LoVo (cell line): ENCODE measurements at regions not wholly inside any gene's neighbourhood (a gene's known extent, or its start where the extent isn't known, plus 50 kb on each side); places are given as distances from the start of the nearest gene placed in this dataset.
"Not testable (repeated sequence)": the region's sequence is repeated elsewhere in the genome, so short reads cannot be mapped to it uniquely, and the experiment has no call there.

Source experiments
- DNase-seq: peaks from one replicate; pipeline ENCODE4 v3.0.0-alpha.2; 2016; ENCODE audit warnings: low spot score

DNA sequence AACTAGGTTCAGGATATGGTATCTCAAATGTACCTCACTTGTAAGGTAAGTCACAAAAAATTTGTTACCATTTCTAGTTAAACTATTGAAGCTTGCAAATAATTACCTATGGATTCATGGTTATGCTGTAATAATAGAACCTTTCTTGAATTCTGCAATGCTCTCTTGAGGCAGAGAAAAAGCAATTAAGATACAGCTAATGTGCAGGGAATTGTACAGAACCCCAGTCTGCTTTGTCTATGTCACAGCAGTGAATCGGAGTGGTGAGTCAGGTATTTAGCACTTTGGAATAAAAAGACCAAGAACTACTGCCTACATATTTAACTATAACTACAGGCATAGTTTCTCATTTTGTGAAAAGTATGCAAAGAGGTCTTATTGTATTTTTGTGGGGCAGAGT lies 228.7 kb upstream of the GOT2 start:
- no peak for DNase-seq

DNA sequence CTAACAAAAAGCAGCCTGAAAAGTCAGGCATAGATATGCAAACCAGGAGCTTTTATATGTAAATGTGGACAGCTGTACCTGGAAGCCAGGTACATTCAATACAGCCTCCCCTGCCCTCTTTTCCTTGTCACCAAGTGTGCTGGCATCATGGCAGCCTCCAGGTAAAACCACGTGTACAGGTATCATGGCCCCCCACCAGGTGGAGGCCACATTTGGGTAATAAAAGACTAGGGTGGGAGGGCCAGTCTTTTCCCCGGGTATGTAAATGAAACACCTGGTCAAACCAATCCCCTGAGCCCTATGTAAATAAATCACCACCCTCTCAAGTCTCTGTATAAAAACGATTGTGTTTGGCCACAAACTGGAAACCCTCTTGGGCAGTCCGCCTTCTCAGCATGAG lies 226.4 kb upstream of the GOT2 start:
- no peak for DNase-seq

GRCh38 chr16:58960034-58960433 lies 225.9 kb upstream of the GOT2 start:
- DNase-seq = no peak

DNA sequence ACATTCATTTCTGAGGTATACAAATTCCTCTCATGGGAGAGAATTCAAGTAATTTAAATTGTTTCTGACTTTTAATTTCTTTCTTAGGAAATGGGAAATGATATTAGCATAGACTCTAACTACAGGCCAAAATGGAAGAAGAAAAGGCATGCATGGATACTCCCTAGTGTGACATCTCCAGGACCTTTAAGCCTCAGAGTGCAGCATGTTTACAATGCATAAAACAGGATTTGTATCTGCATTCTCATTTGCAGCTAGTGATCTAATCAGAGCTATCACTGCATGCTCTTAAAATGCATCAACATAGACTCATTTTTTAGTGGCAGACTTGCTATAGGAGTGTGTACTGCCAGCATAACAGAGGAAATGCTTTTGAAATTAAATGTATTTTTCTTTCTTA lies 224.6 kb upstream of the GOT2 start:
- DNase-seq = no peak

GRCh38 chr16:58948244-58948643 lies 214.1 kb upstream of the GOT2 start:
- no peak for DNase-seq

DNA sequence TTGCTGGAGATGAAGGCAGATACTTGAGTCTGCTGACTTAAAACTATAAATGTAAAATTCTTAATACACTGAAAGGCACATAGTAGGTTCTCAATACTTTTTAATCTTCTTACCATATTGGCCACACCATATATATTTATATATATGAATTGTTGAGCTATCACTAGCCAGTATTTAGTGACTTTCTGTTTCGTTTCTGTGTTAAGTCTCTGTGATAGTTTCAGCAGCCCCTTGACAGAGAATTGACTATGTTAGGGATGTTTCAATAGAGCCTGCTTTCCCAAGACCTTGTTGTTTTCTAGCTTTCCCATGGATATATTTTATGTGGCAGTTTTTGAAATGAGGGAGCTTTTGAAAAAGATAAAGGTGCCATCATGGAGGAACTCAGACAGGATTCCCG lies 206.5 kb upstream of the GOT2 start:
- no peak for DNase-seq

DNA sequence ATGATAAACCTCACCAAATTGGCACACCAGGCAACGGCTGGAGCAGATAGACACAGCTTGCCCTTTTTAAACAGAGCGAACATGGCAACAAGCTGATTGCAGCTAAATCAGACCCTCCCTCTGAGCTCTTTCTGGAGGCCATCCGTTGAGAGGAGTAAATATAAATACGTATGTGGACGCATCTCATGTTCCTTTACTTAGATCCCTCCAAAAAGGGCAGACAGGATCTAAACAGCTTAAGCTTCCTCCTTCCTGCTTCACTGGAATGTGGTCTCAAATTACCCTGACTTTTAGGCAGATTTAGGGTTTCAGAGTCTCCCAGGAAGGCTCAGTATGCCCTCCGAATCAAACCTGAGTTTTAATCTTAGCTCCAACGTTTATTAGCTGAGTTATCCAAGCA lies 204.7 kb upstream of the GOT2 start:
- no peak for DNase-seq

GRCh38 chr16:58937661-58938060 lies 203.5 kb upstream of the GOT2 start:
- DNase-seq = no peak

DNA sequence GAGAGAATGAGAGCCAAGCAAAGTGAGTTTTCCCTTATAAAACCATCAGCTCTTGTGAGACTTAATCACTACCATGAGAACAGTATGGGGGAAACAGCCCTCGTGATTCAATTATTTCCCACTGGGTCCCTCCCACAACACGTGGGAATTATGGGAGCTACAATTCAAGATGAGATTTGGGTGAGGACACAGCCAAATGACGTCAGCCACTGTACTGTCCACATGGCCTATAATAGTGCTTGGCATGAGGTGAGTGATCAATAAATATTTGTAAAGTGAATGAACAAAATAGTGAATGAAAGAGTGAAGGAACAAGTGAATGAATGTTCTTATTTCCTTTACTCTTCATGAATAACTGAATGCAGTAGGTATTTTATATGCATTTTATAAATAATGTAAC lies 199.1 kb upstream of the GOT2 start:
- DNase-seq = no peak

GRCh38 chr16:58931436-58931835 lies 197.3 kb upstream of the GOT2 start:
- no peak for DNase-seq

DNA sequence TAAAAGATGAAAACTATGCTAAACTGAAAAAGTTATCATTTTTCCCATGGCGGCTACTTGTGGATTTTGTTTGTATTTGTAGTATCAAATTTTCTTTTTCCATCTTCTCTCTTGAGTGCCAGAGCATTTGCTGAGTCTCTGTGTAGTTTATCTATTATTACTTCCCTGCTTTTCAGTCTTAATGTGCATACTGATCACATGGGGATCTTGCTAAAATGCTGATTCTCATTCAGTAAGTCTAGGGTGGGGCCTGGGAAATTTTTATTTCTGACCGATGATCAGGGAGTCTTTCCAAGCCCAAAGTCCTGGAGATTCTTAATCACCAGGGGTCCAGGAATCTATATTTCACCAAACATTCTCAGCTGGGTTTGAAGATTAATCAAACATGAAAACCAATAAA lies 189.0 kb upstream of the GOT2 start:
- no peak for DNase-seq

DNA sequence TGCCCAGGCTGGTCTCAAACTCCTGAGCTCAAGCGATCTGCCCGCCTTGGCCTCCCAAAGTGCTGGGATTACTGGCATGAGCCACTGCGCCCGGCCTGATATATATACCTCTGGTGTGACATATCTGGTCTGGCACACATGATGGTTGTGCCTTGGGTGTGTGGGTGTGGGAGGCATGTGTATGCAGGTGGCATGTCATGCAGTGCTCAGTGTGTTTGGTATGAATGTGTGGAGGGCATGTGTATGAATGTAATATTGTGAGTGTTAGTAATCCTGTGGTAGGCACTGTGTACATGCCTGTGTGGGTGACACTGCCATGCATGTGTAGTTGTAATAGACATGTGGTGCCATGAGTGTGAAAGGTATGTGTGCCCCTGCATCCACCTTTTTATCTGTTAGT lies 179.3 kb upstream of the GOT2 start:
- DNase-seq = no peak

DNA sequence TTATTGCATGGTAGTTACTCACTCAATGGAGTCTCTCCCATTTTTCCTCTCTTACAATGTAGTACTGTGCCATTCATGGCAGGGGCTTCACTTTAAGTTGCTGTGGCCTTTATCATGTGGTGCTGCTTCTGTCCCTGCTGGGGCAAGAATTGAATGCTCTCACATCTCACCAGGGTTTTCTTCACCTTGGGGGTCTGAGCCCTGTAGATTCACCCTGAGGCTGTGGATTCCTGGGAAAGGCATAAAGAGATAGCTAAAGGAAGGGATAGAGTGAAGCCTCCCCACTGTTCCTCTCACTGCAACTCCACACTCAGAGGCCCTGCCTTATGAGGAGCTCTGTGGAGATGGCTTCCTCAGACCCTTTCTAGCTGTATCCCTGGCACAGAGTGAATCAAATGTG lies 178.5 kb upstream of the GOT2 start:
- no peak for DNase-seq

- DNase-seq = no peak
Observed at GRCh38 chr16:58906981-58907715, 173.0 kb upstream of the GOT2 start.

DNA sequence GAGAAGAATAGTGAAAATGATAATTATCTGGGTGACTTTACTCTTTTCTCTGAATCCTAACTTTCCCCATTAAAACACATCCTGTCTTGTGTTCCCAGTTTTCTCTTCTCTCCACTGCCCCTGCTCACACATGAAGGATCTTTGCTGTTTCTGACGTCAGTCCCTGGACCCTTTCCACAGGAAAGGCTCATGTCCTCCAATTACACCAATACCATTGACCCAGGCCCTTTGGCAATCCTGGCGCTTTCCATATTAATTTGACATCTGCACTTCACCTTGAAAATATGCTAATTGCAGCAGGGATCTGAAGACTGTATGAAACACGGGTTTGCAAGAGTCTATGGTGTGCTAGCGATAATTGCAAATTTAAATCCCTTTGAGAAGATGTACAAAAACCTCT lies 170.2 kb upstream of the GOT2 start:
- no peak for DNase-seq

DNA sequence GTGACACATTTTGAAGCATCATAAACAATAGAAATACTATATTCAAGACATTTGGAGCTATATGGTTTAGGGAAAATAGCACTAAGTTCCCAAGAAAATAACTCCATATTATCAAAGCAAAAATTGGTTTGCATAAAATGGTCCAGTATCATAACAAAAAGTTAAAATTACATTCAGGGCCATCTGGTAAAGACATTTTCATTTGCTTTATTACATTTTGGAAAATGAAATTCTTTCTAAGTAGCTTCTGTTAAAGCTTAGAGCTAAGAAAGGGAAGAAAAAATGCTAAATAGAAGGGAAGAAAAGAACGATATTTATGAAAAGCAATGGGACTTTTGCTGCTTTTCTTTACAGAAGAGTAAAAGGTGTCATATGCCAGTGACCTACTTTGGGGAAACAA lies 155.4 kb upstream of the GOT2 start:
- DNase-seq = no peak

GRCh38 chr16:58885528-58886170 lies 151.5 kb upstream of the GOT2 start:
- DNase-seq = no peak

GRCh38 chr16:58884141-58884540 lies 150.0 kb upstream of the GOT2 start:
- DNase-seq = no peak

DNA sequence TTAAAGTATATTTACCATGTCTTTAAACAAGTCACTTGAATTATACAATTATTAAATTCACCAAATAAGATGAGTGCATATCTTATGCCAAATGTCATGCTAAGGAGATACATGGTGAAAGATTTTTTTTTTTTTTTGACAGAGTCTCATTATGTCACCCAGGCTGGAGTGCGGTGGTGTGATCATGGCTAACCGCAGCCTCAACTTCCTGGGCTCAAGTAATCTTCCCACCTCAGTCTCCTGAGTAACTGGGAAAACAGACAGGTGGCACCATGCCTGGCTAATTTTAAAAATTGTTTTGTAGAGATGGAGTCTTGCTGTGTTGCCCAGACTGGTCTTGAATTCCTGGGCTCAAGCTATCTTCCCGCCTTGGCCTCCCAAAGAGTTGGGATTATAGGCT lies 149.0 kb upstream of the GOT2 start:
- no peak for DNase-seq

- DNase-seq = no peak
Observed at GRCh38 chr16:58882292-58882691, 148.2 kb upstream of the GOT2 start.

- DNase-seq = not testable (repeated sequence)
Observed at GRCh38 chr16:58878641-58879040, 144.5 kb upstream of the GOT2 start.

GRCh38 chr16:58866935-58867334 lies 132.8 kb upstream of the GOT2 start:
- DNase-seq = no peak

DNA sequence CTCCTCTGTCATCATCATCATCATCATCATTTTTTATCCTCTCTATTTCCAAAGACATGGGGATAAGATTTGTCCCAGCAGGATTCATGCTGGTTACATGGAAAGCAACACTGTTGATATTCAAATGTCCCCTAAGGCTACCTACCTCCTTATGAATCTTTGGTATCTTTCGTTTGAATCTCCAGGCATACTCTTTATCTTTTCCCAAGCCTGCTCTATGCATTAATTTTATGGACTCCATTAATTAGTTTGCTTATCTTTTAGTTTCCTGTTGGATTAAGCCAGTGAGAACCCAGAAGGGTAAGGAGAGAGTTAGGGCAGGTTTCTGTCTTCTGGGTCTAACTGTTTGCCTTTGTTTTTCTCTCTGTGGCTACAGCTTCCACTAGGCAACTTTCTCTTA lies 129.6 kb upstream of the GOT2 start:
- DNase-seq = no peak

DNA sequence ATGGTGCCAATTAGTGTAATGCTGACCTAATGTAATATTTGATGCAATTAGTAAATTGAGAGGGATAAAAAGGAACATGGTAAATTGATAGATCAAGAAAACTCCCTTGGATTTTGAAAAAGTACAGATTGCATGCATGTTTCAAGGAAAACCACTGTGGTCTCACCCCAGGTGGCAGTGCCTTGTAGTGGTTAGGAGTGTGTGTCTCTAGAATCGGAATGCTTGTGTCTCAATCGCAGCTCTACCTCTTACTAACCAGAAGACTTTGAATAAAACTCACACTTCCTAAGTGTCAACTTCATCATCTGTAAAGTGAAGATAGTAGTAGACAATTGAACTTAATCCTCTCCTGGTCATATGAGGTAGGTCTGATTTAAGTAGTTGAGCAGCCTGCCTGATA lies 128.9 kb upstream of the GOT2 start:
- DNase-seq = no peak
